ENCODE measurements at regions not wholly inside any gene's neighbourhood (a gene's known extent, or its start where the extent isn't known, plus 50 kb on each side); places are given as distances from the start of the nearest gene placed in this dataset.

GRCh38 chr10:62748386-62748785 lies 56.1 kb upstream of the ADO start:
- Histone ChIP-seq H3K4me1 (ENCODE audit: control insufficient read depth, insufficient read depth, low read length, poor library complexity, severe bottlenecking) (no peaks in the 10 kb centered on the region), H3K9me3 (ENCODE audit: control insufficient read depth, low read length) (no peaks in the 10 kb centered on the region), H3K36me3 (ENCODE audit: control insufficient read depth, insufficient read depth, low read length) (no peaks in the 10 kb centered on the region), H3K4me3 (ENCODE audit: extremely low read depth, insufficient read depth, low read length, poor library complexity, severe bottlenecking) (no peak overlapping the region), H3K27ac (ENCODE audit: low read depth, low read length, severe bottlenecking) (no peak overlapping the region)

GRCh38 chr10:62749093-62749683 lies 55.3 kb upstream of the ADO start:
- no peak overlapping the region for H3K27ac ChIP-seq (ENCODE audit: low read depth, low read length, severe bottlenecking)
- no peaks in the 10 kb centered on the region for H3K9me3 ChIP-seq (ENCODE audit: control insufficient read depth, low read length)
- H3K36me3 ChIP-seq (ENCODE audit: control insufficient read depth, insufficient read depth, low read length), result no peaks in the 10 kb centered on the region
- no peaks in the 10 kb centered on the region for H3K4me1 ChIP-seq (ENCODE audit: control insufficient read depth, insufficient read depth, low read length, poor library complexity, severe bottlenecking)
- H3K4me3 ChIP-seq (ENCODE audit: extremely low read depth, insufficient read depth, low read length, poor library complexity, severe bottlenecking), result no peak overlapping the region
- 70 to 100% methylated on average over 3 to 4 of the region's 5 CpGs for WGBS, 2 experiments (ENCODE audit: insufficient coverage in 2 of 2)

Measured in mesodermal cell (in vitro differentiated cells).